ENCODE measurements at regions not wholly inside any gene's neighbourhood (a gene's known extent, or its start where the extent isn't known, plus 50 kb on each side); places are given as distances from the start of the nearest gene placed in this dataset.

DNA sequence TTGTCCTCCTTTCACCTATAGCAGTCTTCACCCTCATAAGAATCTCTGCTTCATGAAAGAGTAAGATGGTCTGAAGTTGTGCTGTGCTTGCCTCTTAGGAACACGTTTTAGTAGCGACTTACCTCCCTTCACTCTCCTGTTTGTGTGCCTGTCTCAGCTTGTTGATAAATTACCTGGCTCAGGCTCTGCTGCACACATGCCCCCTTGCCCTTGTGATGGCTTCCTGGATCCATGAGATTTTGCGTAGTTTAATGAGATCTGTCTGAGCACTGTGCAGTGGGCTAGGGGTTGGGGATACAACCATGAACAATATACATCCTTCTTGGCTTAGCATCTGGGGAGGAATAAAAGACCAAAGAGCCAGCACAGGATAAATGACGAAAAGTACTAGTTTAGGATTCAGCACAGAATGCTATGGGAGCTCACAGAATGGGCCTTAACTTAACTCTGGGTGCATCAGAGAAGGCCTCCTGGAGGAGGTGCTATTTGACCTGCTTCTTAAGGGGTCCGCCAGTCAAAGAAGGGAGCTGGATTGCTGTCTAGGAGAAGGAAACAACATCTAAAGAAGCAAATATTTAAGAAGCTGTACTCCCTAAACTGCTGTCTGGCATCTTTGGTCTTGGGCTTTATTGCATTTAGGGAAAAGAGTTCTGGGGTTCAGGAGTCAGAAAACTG, 175.7 kb upstream of the PLXNA2 start:
- H3F3A ChIP-seq (ENCODE audit: insufficient read depth, low read length, poor library complexity, severe bottlenecking), result no peaks in the 10 kb centered on the region
- H3K27me3 ChIP-seq (ENCODE audit: insufficient read depth, low read depth, low read length), result no peaks in the 10 kb centered on the region
- no peaks in the 10 kb centered on the region for H4K20me1 ChIP-seq (ENCODE audit: insufficient read depth)
- no peaks in the 10 kb centered on the region for H3K79me2 ChIP-seq (replicated peaks; ENCODE audit: insufficient read depth, low read length)
- no peak overlapping the region for H3K27ac ChIP-seq (ENCODE audit: low read length)
- H3K36me3 ChIP-seq (ENCODE audit: insufficient read depth, low read length), result no peaks in the 10 kb centered on the region
- no peak overlapping the region for H3K4me3 ChIP-seq (ENCODE audit: low read length)
- H3K9me2 ChIP-seq (ENCODE audit: insufficient read depth, low read length), result no peaks in the 10 kb centered on the region
- H3K9me3 ChIP-seq (ENCODE audit: low read length), result no peaks in the 10 kb centered on the region
- no peak overlapping the region for H3K9ac ChIP-seq (ENCODE audit: low read length)
- no peak for TF ChIP-seq MXI1 (conservative IDR thresholded peaks at IDR 0.05; ENCODE audit: poor library complexity, severe bottlenecking)
- TF ChIP-seq, protein P1, sequence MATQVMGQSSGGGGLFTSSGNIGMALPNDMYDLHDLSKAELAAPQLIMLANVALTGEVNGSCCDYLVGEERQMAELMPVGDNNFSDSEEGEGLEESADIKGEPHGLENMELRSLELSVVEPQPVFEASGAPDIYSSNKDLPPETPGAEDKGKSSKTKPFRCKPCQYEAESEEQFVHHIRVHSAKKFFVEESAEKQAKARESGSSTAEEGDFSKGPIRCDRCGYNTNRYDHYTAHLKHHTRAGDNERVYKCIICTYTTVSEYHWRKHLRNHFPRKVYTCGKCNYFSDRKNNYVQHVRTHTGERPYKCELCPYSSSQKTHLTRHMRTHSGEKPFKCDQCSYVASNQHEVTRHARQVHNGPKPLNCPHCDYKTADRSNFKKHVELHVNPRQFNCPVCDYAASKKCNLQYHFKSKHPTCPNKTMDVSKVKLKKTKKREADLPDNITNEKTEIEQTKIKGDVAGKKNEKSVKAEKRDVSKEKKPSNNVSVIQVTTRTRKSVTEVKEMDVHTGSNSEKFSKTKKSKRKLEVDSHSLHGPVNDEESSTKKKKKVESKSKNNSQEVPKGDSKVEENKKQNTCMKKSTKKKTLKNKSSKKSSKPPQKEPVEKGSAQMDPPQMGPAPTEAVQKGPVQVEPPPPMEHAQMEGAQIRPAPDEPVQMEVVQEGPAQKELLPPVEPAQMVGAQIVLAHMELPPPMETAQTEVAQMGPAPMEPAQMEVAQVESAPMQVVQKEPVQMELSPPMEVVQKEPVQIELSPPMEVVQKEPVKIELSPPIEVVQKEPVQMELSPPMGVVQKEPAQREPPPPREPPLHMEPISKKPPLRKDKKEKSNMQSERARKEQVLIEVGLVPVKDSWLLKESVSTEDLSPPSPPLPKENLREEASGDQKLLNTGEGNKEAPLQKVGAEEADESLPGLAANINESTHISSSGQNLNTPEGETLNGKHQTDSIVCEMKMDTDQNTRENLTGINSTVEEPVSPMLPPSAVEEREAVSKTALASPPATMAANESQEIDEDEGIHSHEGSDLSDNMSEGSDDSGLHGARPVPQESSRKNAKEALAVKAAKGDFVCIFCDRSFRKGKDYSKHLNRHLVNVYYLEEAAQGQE (IDR thresholded peaks at IDR 0.05; ENCODE audit: borderline replicate concordance), result no peak
- TF ChIP-seq EP300 (conservative IDR thresholded peaks at IDR 0.05; ENCODE audit: poor library complexity, severe bottlenecking), result no peak
- TF ChIP-seq TAF1 (IDR thresholded peaks at IDR 0.05; ENCODE audit: low read depth), result no peak
- TF ChIP-seq, protein P2, sequence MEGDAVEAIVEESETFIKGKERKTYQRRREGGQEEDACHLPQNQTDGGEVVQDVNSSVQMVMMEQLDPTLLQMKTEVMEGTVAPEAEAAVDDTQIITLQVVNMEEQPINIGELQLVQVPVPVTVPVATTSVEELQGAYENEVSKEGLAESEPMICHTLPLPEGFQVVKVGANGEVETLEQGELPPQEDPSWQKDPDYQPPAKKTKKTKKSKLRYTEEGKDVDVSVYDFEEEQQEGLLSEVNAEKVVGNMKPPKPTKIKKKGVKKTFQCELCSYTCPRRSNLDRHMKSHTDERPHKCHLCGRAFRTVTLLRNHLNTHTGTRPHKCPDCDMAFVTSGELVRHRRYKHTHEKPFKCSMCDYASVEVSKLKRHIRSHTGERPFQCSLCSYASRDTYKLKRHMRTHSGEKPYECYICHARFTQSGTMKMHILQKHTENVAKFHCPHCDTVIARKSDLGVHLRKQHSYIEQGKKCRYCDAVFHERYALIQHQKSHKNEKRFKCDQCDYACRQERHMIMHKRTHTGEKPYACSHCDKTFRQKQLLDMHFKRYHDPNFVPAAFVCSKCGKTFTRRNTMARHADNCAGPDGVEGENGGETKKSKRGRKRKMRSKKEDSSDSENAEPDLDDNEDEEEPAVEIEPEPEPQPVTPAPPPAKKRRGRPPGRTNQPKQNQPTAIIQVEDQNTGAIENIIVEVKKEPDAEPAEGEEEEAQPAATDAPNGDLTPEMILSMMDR (IDR thresholded peaks at IDR 0.05; ENCODE audit: poor library complexity, severe bottlenecking), result no peak
- no peak for TF ChIP-seq POLR2AphosphoS5 (IDR thresholded peaks at IDR 0.05)
- no peak for TF ChIP-seq EZH2 (IDR thresholded peaks at IDR 0.05; ENCODE audit: borderline replicate concordance, insufficient read depth, low read length, poor library complexity, severe bottlenecking)
- TF ChIP-seq RAD21 (conservative IDR thresholded peaks at IDR 0.05), result no peak
- TF ChIP-seq SMC3 (conservative IDR thresholded peaks at IDR 0.05; ENCODE audit: poor library complexity), result no peak
- no peak overlapping the region for H2AFZ ChIP-seq (ENCODE audit: low read depth, low read length)
- H3K4me2 ChIP-seq (ENCODE audit: low read length), result no peak overlapping the region

DNA sequence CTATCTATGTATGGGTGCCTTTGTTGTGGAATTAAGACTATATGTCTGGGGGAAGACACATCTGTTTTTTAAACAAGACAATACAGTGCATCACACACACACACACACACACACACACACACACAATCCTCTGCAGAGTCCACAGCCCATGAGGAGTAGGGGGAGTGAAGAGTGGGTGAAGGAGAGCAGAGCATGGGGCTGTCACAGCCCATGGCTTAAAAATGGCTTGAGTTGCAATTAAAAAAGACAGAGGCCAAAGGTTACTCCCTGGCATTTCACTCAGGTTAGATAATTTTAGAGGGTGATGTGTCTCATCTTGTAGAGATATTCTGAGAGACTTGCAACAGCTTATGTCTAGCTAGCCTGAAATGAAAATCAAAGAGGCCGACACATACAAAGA, 176.5 kb upstream of the PLXNA2 start:
- Histone ChIP-seq H3K9me2 (ENCODE audit: insufficient read depth, low read length) (no peaks in the 10 kb centered on the region), H3K36me3 (ENCODE audit: insufficient read depth, low read length) (no peaks in the 10 kb centered on the region), H3K4me2 (ENCODE audit: low read length) (no peak overlapping the region), H3F3A (ENCODE audit: insufficient read depth, low read length, poor library complexity, severe bottlenecking) (no peaks in the 10 kb centered on the region), H3K9ac (ENCODE audit: low read length) (no peak overlapping the region), H3K27ac (ENCODE audit: low read length) (no peak overlapping the region), H3K4me3 (ENCODE audit: low read length) (no peak overlapping the region), H3K27me3 (ENCODE audit: insufficient read depth, low read depth, low read length) (no peaks in the 10 kb centered on the region), H4K20me1 (ENCODE audit: insufficient read depth) (no peaks in the 10 kb centered on the region), H3K9me3 (ENCODE audit: low read length) (no peaks in the 10 kb centered on the region), H3K79me2 (replicated peaks; ENCODE audit: insufficient read depth, low read length) (no peaks in the 10 kb centered on the region), H2AFZ (ENCODE audit: low read depth, low read length) (no peak overlapping the region)
- TF ChIP-seq EP300 (conservative IDR thresholded peaks at IDR 0.05; ENCODE audit: poor library complexity, severe bottlenecking) (no peak), RAD21 (conservative IDR thresholded peaks at IDR 0.05) (no peak)
- TF ChIP-seq, protein P1 (IDR thresholded peaks at IDR 0.05; ENCODE audit: borderline replicate concordance), result no peak
